ES-I3 (cell line): ENCODE measurements at regions not wholly inside any gene's neighbourhood (a gene's known extent, or its start where the extent isn't known, plus 50 kb on each side); places are given as distances from the start of the nearest gene placed in this dataset.

Experiments used
- H3K36me3 ChIP-seq: 2 replicates; pipeline ENCODE4 v1.6.1; 2013; ENCODE audit warnings: mild to moderate bottlenecking, low read length, control low read depth, moderate library complexity; ENCODE audit not compliant: insufficient read depth
- H3K4me1 ChIP-seq: 2 replicates; pipeline ENCODE4 v1.6.1; 2013; ENCODE audit warnings: mild to moderate bottlenecking, control low read depth, low read length; ENCODE audit not compliant: insufficient read depth
- H3K9ac ChIP-seq: 2 replicates; pipeline ENCODE4 v1.6.1; 2013; ENCODE audit warnings: low read depth, mild to moderate bottlenecking, low read length, moderate library complexity
- H3K9me3 ChIP-seq: 2 replicates; pipeline ENCODE4 v1.6.1; 2013; ENCODE audit warnings: mild to moderate bottlenecking, low read length, moderate library complexity; ENCODE audit not compliant: control insufficient read depth, insufficient read depth

DNA sequence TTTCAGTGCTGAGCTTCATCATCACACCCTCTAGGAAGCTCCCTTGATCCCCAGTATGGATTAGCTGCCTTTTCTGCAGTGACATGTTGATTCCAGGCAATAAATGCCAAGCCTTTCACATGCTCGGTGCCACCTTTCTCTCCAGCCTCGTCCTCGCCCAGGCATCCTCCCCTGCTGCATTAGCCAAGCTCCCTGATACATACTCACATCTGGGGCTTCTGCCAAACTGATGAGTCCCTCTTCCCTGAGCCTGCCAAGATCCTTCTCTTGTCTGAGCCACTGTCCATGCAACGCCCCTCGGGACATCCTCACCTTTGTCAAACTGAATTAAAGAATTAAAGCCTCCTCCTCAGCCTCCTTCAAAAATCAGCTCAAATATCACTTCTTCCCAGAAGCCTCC, 538.5 kb upstream of the CDH11 start:
- no peaks in the 10 kb centered on the region for H3K36me3 ChIP-seq
- H3K9me3 ChIP-seq = no peaks in the 10 kb centered on the region
- H3K4me1 ChIP-seq = peaks cover 12% of the 10 kb centered on the region
- no peak overlapping the region for H3K9ac ChIP-seq

- Histone ChIP-seq H3K9ac (no peak overlapping the region), H3K4me1 (peaks cover 12% of the 10 kb centered on the region), H3K36me3 (no peaks in the 10 kb centered on the region), H3K9me3 (no peaks in the 10 kb centered on the region)
Observed at GRCh38 chr16:65659758-65660157, 537.9 kb upstream of the CDH11 start.

DNA sequence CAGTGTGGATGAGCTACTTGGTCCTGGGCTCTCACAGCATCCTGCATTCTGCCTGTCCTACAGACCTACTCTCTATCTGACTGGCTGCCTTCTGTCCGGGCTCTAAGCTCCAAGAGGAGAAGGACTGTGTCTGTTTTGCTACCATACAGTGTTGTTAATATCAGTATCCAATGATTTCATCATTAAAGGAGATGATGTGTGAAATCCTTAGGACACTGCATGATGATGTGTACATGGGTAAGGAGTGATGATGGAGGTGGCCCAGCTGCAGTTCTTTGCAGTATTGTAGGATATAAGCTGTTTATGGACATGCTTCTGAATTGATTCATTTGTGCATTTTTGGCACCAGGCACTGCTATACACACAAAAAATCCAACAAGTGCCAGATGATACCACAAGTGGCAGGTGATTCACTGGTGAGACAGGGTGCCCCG, 536.9 kb upstream of the CDH11 start:
- H3K9ac ChIP-seq = no peak overlapping the region
- no peaks in the 10 kb centered on the region for H3K9me3 ChIP-seq
- H3K36me3 ChIP-seq = no peaks in the 10 kb centered on the region
- peaks cover 10% of the 10 kb centered on the region for H3K4me1 ChIP-seq

DNA sequence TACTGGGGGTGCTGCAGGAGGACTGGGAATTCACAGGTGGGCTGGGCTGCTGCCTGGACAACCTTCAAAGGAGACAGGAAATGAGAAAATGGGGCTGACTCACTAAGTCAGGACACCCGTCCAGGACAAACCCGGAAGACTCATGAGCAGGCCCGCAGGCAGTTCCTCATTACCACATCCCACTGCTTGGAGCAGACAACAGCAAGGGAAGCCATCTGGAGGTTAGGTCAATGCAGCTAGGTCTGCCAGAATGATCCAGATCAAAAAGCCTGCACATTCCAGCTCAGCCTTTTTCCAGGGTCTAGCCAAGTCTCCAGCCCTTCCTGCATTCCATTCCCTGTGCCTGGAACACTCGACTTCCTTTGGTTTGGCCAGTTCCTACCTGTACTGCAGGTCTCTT, 536.5 kb upstream of the CDH11 start:
- no peaks in the 10 kb centered on the region for H3K36me3 ChIP-seq
- H3K9ac ChIP-seq = no peak overlapping the region
- H3K4me1 ChIP-seq = peaks cover 7% of the 10 kb centered on the region; the same call in 1 of the 2 replicates
- H3K9me3 ChIP-seq = no peaks in the 10 kb centered on the region

DNA sequence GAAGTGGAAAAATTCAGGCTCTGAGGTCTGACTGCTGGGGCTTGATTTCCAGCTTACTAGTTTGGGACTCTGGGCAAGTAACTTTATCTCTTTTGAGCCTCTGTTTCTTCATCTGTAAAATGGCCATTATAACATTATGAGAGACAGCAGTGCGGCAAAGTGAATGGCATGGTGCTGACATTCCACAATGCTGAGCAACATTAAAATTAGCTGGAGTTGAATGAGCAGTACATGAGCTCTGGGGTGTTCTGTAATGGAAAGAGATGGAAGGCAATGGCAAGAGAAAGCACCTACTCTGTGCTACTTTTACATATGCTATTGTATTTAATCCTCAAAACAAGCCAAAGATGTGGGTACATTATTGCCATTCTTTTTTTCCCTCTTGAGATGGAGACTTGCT, 535.7 kb upstream of the CDH11 start:
- Histone ChIP-seq H3K9ac (no peak overlapping the region), H3K36me3 (no peaks in the 10 kb centered on the region), H3K4me1 (peaks cover 7% of the 10 kb centered on the region; the same call in 1 of the 2 replicates), H3K9me3 (no peaks in the 10 kb centered on the region)

DNA sequence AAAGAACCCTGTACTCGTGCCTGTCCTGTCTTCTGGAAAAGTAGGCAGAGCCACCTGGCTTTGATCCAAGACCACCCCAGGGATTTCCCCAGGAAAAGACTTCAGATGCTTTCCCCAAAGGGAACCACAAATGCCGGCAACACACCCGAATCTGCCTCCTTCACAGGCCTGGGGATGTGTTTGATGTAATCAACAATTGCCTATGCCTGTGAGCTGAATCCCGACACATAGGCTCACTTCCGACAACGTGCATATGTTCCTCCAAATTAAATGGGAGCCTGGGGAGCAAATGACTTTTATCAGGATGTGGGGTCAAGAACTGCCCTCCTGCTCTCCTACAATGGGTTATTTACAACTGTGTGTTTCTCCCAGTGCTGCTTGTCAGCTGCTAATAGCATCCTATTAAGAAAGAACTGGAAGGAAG, 535.2 kb upstream of the CDH11 start:
- no peak overlapping the region for H3K9ac ChIP-seq
- peaks cover 7% of the 10 kb centered on the region; the same call in 1 of the 2 replicates for H3K4me1 ChIP-seq
- no peaks in the 10 kb centered on the region for H3K36me3 ChIP-seq
- H3K9me3 ChIP-seq = no peaks in the 10 kb centered on the region

DNA sequence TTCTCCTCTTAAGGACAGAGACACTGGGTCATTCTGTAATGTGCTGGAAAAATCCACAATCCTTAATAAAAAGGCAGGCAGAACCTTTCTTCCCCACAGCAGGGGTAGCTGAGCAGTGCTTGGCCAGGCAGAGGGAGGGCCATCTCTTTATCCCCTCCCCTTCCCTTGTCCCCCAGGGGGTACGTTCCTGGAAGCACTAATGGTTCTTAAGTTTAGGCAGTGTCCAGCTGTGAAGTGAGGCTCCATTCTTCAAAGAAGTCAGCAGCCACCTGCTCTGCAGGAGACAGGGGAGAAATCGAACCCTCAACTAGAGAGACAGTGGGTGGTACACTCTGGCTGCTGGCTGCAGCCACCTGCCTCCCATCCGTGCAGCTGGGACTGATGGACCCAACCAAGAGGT, 533.9 kb upstream of the CDH11 start:
- no peaks in the 10 kb centered on the region for H3K9me3 ChIP-seq
- no peak overlapping the region for H3K9ac ChIP-seq
- no peaks in the 10 kb centered on the region for H3K36me3 ChIP-seq
- peaks cover 7% of the 10 kb centered on the region; the same call in 1 of the 2 replicates for H3K4me1 ChIP-seq

- no peaks in the 10 kb centered on the region for H3K4me1 ChIP-seq
Observed at GRCh38 chr16:65648101-65648500, 526.2 kb upstream of the CDH11 start.

DNA sequence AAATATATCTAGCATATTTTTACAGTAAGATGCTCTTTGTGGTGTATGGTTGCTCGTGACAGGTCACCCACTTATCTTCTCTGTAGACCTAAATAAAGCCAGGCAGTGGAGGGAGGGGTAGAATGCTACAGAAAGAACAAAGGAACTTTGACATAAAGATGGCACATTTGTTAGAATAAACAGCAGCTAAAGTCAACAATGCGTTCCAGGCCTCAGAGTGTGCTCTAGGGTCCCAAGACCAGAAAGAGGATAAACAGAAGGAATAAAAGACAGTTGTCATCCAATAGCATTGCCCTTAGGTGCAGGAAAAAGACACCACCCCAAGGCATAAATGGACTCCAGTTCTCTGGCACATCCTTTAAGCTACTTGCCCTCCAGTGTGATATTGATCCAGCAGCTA, 523.0 kb upstream of the CDH11 start:
- no peaks in the 10 kb centered on the region for H3K36me3 ChIP-seq
- H3K4me1 ChIP-seq = no peaks in the 10 kb centered on the region
- no peak overlapping the region for H3K9ac ChIP-seq
- H3K9me3 ChIP-seq = no peaks in the 10 kb centered on the region

More at GRCh38 chr16:65648101-65648500, 526.2 kb upstream of the CDH11 start:
- no peaks in the 10 kb centered on the region for H3K36me3 ChIP-seq
- no peak overlapping the region for H3K9ac ChIP-seq
- no peaks in the 10 kb centered on the region for H3K9me3 ChIP-seq

DNA sequence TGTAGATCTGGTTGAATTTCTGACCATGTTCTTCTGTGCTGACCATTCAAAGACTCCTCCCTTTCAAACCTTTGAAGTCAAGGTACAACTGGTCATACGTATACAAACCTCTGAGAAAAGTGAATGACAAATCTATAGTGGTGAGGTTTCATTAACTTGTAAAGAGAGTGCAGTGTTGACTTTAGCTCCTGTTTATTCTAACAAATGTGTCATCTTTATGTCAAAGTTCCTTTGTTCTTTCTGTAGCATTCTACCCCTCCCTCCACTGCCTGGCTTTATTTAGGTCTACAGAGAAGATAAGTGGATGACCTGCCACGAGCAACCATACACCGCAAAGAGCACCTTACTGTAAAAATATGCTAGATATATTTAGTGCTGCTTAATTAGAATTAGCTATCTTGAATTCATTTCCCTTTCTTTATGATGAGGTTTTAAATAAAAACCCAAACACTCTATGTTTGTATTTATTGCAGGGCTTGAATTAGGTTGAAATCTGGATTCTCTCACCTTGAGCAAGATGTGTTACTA, 520.0 kb upstream of the CDH11 start:
- Histone ChIP-seq H3K36me3 (no peaks in the 10 kb centered on the region), H3K9ac (no peak overlapping the region), H3K9me3 (no peaks in the 10 kb centered on the region), H3K4me1 (no peaks in the 10 kb centered on the region)

DNA sequence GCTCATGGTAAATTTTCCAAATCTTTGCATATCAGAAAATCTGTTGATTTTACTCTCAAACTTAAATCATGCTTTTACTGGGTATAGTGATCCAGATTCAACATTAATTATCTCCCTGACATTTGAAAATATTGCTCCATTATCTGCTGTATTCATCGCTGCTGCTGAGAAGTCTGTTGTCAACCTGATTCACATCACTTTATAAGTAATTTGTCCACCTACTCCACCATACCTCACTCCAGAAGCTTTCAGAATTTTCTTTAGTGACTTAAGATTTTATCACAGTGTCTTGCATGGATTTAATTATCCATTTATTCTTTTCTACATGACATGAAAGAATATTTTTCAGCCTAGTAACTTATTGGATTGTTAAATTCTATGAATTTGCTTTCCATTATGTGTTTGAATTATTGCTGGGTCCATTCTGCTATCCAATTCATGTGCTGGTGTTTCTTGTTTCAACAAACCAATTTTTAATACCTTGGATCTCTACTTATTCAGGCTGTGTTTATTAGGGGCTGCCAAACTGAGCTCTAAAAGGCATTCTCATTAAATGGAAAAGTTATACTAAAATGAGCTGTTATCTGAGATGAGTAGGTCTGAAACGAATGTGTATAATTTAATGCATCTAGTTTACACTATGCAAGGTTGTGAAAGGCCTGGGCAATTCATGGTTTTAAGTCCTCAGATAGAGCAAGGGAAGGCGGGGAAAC, 519.3 kb upstream of the CDH11 start:
- Histone ChIP-seq H3K36me3 (no peaks in the 10 kb centered on the region), H3K9me3 (no peaks in the 10 kb centered on the region), H3K9ac (no peak overlapping the region), H3K4me1 (no peaks in the 10 kb centered on the region)

DNA sequence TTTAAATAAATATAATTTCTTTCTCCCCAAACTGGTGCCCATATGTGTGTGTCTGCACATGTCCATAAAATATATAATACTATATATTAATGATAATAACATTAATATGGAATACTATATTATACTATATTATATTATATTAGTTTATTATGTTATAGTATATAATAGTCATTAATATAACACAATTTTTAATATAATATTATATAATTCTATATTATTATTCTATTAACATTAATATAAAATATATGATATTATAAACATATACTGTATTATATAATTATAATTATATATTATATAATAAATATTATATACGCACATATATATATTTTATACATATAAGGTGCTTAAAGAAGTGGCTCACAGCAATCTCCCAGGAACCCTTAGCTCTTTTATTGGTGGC, 513.0 kb upstream of the CDH11 start:
- Histone ChIP-seq H3K9me3 (no peaks in the 10 kb centered on the region), H3K36me3 (no peaks in the 10 kb centered on the region), H3K9ac (no peak overlapping the region), H3K4me1 (no peaks in the 10 kb centered on the region)

DNA sequence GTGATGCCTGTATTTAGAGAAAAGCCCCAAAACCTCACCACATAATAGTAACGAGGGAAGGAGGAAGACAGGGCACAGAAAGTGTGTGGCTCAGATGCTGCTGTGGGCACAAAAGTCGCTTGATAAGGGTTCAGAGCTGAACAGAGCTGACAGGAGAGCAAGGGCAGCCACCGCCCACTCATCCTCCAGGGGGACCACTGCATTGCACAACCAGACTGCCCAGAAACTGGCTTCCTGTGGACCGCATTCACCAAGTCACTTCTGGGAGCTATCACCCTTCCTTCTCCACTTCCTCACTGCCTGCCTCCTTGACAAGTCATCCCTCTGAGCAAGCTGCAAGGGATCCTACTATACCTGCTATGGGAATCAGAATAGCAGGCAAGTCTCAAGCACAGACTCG, 512.4 kb upstream of the CDH11 start:
- Histone ChIP-seq H3K9me3 (no peaks in the 10 kb centered on the region), H3K9ac (no peak overlapping the region), H3K36me3 (no peaks in the 10 kb centered on the region), H3K4me1 (no peaks in the 10 kb centered on the region)

DNA sequence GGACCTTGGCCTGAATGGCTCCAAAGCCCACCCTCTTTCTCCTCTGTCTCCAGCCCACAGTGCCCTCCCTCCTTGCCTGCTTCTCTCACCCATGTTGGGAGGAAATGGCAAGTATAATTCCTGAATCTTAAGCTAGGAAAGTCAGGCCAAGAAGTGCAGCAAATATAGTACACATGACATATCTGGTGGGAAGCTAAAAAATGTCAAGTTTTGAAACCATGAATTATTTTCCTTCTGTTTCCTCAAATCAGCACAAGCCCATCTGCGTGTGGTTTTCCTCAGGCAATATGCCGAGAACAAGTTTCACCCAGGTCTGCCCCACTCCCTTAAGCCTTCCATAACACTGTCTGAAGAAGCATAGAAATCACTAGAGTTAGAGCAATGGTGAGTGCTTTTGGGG, 502.8 kb upstream of the CDH11 start:
- Histone ChIP-seq H3K9me3 (no peaks in the 10 kb centered on the region), H3K9ac (no peak overlapping the region), H3K4me1 (no peaks in the 10 kb centered on the region), H3K36me3 (no peaks in the 10 kb centered on the region)

- no peaks in the 10 kb centered on the region for H3K36me3 ChIP-seq
- no peaks in the 10 kb centered on the region for H3K4me1 ChIP-seq
- H3K9me3 ChIP-seq = no peaks in the 10 kb centered on the region
- no peak overlapping the region for H3K9ac ChIP-seq
Observed at GRCh38 chr16:65624229-65624628, 502.4 kb upstream of the CDH11 start.
